Ishikawa (cell line): ENCODE measurements at regions not wholly inside any gene's neighbourhood (a gene's known extent, or its start where the extent isn't known, plus 50 kb on each side); places are given as distances from the start of the nearest gene placed in this dataset.

Experiments
- CEBPB ChIP-seq: IDR thresholded peaks from 2 replicates; pipeline ENCODE4 v1.6.1; 2012
- CREB1 ChIP-seq: IDR thresholded peaks from 2 replicates; pipeline ENCODE4 v1.6.1; 2012; ENCODE audit warnings: low read depth
- EGR1 ChIP-seq: IDR thresholded peaks from 2 replicates; pipeline ENCODE4 v1.6.1; 2012
- EP300 ChIP-seq: IDR thresholded peaks from 2 replicates; pipeline ENCODE4 v1.6.1; 2012; ENCODE audit warnings: borderline replicate concordance
- FOXM1 ChIP-seq: IDR thresholded peaks from 2 replicates; pipeline ENCODE4 v1.6.1; 2012; ENCODE audit warnings: low read depth, borderline replicate concordance
- NFIC ChIP-seq: IDR thresholded peaks from 2 replicates; pipeline ENCODE4 v1.6.1; 2012
- RAD21 ChIP-seq: IDR thresholded peaks from 2 replicates; pipeline ENCODE4 v1.6.1; 2012; ENCODE audit warnings: low read depth
- TAF1 ChIP-seq: IDR thresholded peaks from 2 replicates; pipeline ENCODE4 v1.6.1; 2012; ENCODE audit warnings: low read depth, mild to moderate bottlenecking
- TCF12 ChIP-seq: IDR thresholded peaks from 2 replicates; pipeline ENCODE4 v1.6.1; 2012; ENCODE audit warnings: low read depth
- TEAD4 ChIP-seq: IDR thresholded peaks from 2 replicates; pipeline ENCODE4 v1.6.1; 2012
- YY1 ChIP-seq: IDR thresholded peaks from 2 replicates; pipeline ENCODE4 v1.6.1; 2012; ENCODE audit warnings: low read depth
- ZBTB7A ChIP-seq: IDR thresholded peaks from 2 replicates; pipeline ENCODE4 v1.6.1; 2012; ENCODE audit warnings: low read depth
- TF ChIP-seq, protein P1 (sequence below): IDR thresholded peaks from 2 replicates; pipeline ENCODE4 v1.6.1; 2012
- TF ChIP-seq, protein P2 (sequence below): IDR thresholded peaks from 2 replicates; pipeline ENCODE4 v1.6.1; 2012; ENCODE audit warnings: low read depth, mild to moderate bottlenecking
- TF ChIP-seq, protein P3 (sequence below): IDR thresholded peaks from 2 replicates; pipeline ENCODE4 v1.6.1; 2012

DNA sequence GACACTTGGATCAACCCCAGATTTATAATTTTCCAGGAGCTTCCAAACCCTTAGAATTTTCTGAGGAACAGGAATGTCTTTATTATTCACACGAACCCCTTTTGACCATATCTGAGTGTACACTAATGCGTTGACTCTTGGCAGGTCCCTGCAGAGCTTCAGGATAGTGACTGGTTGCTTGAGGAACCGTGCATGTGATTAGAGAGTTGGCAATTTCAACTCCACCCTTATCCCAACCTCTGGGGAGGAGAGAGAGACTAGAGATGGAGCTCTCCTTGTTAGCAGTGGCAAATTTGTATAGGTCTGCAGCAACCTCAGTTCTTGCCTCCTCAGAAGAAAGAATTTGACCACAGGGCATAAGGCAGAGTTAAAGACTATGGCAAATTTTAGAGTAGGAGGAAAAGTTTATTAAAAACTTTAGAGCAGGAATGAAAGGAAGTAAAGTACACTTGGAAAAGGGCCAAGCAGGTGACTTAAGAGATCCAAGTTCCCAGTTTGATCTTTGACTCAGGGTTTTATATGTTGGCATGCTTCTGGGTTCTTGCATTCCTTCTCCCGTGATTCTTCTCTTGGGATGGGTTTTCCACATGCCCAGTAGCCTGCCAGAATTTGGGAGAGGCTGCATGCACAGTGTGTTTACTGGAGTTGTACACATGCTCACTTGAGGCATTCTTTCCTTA, 93.8 kb upstream of the ETV3 start:
- TF ChIP-seq EGR1 (no peak), TEAD4 (no peak), TAF1 (no peak)
- TF ChIP-seq, protein P1, sequence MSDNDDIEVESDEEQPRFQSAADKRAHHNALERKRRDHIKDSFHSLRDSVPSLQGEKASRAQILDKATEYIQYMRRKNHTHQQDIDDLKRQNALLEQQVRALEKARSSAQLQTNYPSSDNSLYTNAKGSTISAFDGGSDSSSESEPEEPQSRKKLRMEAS, result no peak

DNA sequence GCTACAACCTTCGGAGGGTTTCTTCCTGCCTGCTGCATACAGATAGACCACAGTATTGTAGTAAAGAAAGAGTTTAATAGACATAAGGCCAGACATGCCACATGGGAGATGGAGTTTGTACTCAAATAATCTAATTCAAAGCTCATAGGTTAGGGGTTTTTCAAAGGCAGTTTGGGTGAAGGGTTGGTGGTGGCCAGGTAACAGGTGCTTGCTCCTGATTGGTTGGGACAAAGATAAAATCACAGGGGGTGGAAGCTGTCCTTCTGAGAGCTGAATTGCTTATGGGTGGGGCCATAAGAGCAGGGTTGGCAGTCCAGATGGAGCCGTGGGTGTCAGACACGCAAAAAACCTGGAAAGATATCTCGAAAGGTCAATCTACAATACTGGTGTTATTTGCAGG, 92.3 kb upstream of the ETV3 start:
- no peak for TF ChIP-seq CEBPB
- TF ChIP-seq ZBTB7A, result no peak
- TF ChIP-seq, protein P1, result no peak
- no peak for TF ChIP-seq YY1
- no peak for TF ChIP-seq TCF12
- no peak for TF ChIP-seq CREB1
- TF ChIP-seq FOXM1, result no peak
- TF ChIP-seq, protein P2, sequence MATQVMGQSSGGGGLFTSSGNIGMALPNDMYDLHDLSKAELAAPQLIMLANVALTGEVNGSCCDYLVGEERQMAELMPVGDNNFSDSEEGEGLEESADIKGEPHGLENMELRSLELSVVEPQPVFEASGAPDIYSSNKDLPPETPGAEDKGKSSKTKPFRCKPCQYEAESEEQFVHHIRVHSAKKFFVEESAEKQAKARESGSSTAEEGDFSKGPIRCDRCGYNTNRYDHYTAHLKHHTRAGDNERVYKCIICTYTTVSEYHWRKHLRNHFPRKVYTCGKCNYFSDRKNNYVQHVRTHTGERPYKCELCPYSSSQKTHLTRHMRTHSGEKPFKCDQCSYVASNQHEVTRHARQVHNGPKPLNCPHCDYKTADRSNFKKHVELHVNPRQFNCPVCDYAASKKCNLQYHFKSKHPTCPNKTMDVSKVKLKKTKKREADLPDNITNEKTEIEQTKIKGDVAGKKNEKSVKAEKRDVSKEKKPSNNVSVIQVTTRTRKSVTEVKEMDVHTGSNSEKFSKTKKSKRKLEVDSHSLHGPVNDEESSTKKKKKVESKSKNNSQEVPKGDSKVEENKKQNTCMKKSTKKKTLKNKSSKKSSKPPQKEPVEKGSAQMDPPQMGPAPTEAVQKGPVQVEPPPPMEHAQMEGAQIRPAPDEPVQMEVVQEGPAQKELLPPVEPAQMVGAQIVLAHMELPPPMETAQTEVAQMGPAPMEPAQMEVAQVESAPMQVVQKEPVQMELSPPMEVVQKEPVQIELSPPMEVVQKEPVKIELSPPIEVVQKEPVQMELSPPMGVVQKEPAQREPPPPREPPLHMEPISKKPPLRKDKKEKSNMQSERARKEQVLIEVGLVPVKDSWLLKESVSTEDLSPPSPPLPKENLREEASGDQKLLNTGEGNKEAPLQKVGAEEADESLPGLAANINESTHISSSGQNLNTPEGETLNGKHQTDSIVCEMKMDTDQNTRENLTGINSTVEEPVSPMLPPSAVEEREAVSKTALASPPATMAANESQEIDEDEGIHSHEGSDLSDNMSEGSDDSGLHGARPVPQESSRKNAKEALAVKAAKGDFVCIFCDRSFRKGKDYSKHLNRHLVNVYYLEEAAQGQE, result no peak
- TF ChIP-seq TAF1, result no peak
- TF ChIP-seq NFIC, result no peak
- TF ChIP-seq RAD21, result no peak
- no peak for TF ChIP-seq EGR1
- TF ChIP-seq EP300, result no peak

DNA sequence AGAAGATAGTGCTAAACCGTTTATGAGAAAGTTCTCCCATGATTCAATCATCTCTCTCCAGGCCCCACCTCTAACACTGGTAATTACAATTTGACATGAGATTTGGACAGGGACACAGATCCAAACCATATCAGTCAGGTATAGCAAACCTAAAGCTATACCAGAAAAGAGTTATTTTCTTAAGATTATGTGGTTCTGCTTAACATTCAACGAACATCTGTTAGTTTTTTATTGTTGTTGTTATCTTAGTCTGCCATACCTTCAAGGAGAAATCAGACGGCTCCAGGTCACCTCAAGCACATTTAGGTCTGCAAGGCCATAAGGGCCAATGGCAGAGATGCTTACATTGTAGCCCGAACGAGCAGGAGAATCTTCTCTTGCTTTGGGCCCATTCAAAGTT, 89.5 kb upstream of the ETV3 start:
- TF ChIP-seq FOXM1 (no peak), RAD21 (no peak), ZBTB7A (no peak), TCF12 (no peak), YY1 (no peak), EP300 (no peak), NFIC (no peak), TEAD4 (no peak), EGR1 (no peak), CEBPB (no peak), TAF1 (no peak)
- TF ChIP-seq, protein P3, sequence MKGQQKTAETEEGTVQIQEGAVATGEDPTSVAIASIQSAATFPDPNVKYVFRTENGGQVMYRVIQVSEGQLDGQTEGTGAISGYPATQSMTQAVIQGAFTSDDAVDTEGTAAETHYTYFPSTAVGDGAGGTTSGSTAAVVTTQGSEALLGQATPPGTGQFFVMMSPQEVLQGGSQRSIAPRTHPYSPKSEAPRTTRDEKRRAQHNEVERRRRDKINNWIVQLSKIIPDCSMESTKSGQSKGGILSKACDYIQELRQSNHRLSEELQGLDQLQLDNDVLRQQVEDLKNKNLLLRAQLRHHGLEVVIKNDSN, result no peak
- TF ChIP-seq, protein P1, result no peak
- TF ChIP-seq, protein P2, result no peak

DNA sequence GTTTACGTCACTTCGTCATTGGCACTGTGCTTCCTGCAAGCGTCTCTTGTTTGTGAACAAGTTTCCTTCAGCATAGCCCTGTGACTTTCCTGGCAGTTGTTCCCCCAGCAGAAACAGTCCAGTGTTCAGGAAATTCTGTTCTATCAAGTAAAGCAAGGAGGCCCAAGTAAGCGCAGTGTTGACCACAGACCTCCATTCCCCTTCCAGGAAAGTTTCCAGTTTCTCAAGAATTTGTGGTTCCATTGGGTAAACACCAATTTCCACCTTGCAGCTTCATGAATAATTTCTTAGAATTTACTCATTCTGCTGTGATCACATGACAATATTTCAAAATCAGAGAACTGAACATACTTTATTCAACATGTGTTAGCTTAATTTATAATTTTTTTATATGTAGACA, 88.5 kb upstream of the ETV3 start:
- TF ChIP-seq, protein P1, result no peak
- no peak for TF ChIP-seq EP300

DNA sequence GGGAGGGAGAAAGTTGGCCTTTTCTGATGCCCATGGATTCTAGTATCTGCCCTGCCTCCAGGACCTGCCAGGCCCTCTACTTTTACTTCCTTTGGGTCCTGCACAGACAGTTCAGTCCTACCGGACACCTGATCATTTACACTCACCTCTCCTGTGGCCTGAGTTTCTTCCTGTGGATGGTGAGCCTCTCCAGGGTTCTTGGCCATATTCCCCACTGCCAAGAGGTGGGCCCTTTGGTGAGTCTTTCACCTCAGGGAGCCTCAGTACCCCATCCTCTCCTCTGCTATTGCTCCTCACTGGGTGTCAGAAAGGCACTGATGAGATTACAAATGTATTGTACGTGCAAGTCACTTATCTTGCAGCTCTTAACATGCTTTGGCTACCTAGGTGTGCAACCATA, 81.4 kb upstream of the ETV3 start:
- no peak for TF ChIP-seq RAD21
- no peak for TF ChIP-seq NFIC
- no peak for TF ChIP-seq EP300
- no peak for TF ChIP-seq CREB1
- TF ChIP-seq TEAD4, result no peak
- TF ChIP-seq TCF12, result no peak
- no peak for TF ChIP-seq EGR1
- TF ChIP-seq ZBTB7A, result no peak
- no peak for TF ChIP-seq CEBPB
- no peak for TF ChIP-seq TAF1

DNA sequence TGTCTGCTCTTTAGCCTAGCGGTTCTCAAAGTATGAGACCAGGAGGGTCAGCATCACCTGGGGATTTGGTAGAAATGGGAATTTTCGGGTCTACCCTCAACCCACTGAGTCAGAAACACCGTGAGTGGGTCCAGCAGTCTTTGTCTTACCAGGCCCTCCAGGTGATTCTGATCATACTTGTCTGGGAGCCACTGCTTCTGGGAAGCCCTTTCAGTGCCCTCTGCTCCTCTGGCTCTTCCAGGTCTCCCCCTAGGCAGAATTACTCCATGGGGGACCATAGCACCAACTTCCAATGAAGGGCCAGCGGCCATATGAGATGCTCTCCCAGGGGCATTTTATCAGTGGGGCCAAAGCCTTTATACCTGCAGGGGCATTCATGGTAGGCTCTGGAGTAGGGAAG, 81.0 kb upstream of the ETV3 start:
- no peak for TF ChIP-seq EGR1
- no peak for TF ChIP-seq RAD21
- TF ChIP-seq, protein P1, result no peak
- TF ChIP-seq ZBTB7A, result no peak
